HCT116 (cell line): ENCODE measurements at regions not wholly inside any gene's neighbourhood (a gene's known extent, or its start where the extent isn't known, plus 50 kb on each side); places are given as distances from the start of the nearest gene placed in this dataset.

Experiments
- ATAC-seq: fragments of 200-7000 bp; cut with Tn5 transposase; 2 replicates; pipeline ENCODE4 v1.9.1; 2020; ENCODE audit warnings: mild to moderate bottlenecking, moderate library complexity
- BruUV-seq: library from RNA; stranded (reverse); fragments of 400-500 nt; replicated peaks from 2 replicates; lab custom pipeline; 2021; lab: Mats Ljungman, UMichigan
- CTCF ChIA-PET: fragments of 300-600 bp; sonication (Branson Sonifier 250); formaldehyde crosslinking; loops from one replicate; lab custom pipeline; 2021; ENCODE audit warnings: antibody characterized with exemption; lab: Charles Lee
- POLR2A ChIA-PET: fragments of 300-600, 350-600 bp; sonication (Branson Sonifier 250); formaldehyde crosslinking; loops from one replicate; lab custom pipeline; 2021; ENCODE audit warnings: antibody characterized with exemption; lab: Charles Lee
- RAD21 ChIA-PET, 2 experiments: fragments of 300-600 bp; sonication (Branson Sonifier 250); formaldehyde crosslinking; loops; one replicate each; lab custom pipeline; 2023; ENCODE audit warnings: low total read pairs in 2 of 2; ENCODE audit not compliant: uncharacterized antibody in 2 of 2, unreplicated experiment in 2 of 2, low non-redundant PET in 1 of 2; lab: Charles Lee
- DNase-seq: peaks from one replicate; pipeline ENCODE4 v3.0.0-alpha.2; 2010; ENCODE audit warnings: low read depth, low spot score
- H2AFZ ChIP-seq: fragments of 200-600 bp; shearing (Covaris generic), sonication (generic); 2 replicates; pipeline ENCODE4 v1.6.1; 2017; ENCODE audit warnings: low read depth, mixed run types, mixed read lengths, antibody characterized with exemption, low read length; ENCODE audit not compliant: poor library complexity, severe bottlenecking
- H3K27ac ChIP-seq: 2 replicates; pipeline ENCODE4 v1.5.1; 2012; ENCODE audit warnings: low read depth, low read length
- H3K27me3 ChIP-seq: fragments of 200-600 bp; sonication (generic); 2 replicates; pipeline ENCODE4 v1.6.1; 2016; ENCODE audit warnings: mixed run types, low read length, mixed read lengths; ENCODE audit not compliant: insufficient read depth
- H3K36me3 ChIP-seq, 2 experiments: fragments of 200-500 bp in 1 of 2; fragments of 200-600 bp in 1 of 2; sonication (Bioruptor generic) in 1 of 2; sonication (generic) in 1 of 2; 2 replicates each; pipeline versions ENCODE4 v1.5.1 to v1.6.1; 2014 to 2016; ENCODE audit warnings: low read length in 2 of 2, inconsistent platforms in 1 of 2, mixed read lengths in 1 of 2, mixed run types in 1 of 2; ENCODE audit not compliant: insufficient read depth in 2 of 2, control insufficient read depth in 1 of 2
- H3K4me1 ChIP-seq, 2 experiments: fragments of 200-600 bp in 1 of 2; sonication (generic) in 1 of 2; 2 replicates each; pipeline versions ENCODE4 v1.5.1 to v1.6.1; 2012 to 2017; ENCODE audit warnings: low read length in 2 of 2, inconsistent platforms in 1 of 2, mild to moderate bottlenecking in 1 of 2, mixed read lengths in 1 of 2, mixed run types in 1 of 2, moderate library complexity in 1 of 2; ENCODE audit not compliant: insufficient read depth in 2 of 2, control insufficient read depth in 1 of 2
- H3K4me2 ChIP-seq: fragments of 200-600 bp; sonication (generic); 2 replicates; pipeline ENCODE4 v1.6.1; 2017; ENCODE audit warnings: mixed run types, low read length, mixed read lengths
- H3K4me3 ChIP-seq, 2 experiments: fragments of 200-600 bp in 1 of 2; sonication (generic) in 1 of 2; replicated peaks in 1 of 2; 2 replicates each; pipeline ENCODE4 v1.5.1; 2011 to 2016; ENCODE audit warnings: low read length in 2 of 2, control low read depth in 1 of 2, low read depth in 1 of 2, mild to moderate bottlenecking in 1 of 2, mixed read lengths in 1 of 2, mixed run types in 1 of 2
- H3K79me2 ChIP-seq: fragments of 200-600 bp; sonication (generic); 2 replicates; pipeline ENCODE4 v1.6.1; 2017; ENCODE audit warnings: mild to moderate bottlenecking, mixed run types, low read length, moderate library complexity, mixed read lengths; ENCODE audit not compliant: insufficient read depth
- H3K9ac ChIP-seq: fragments of 200-600 bp; sonication (generic); 2 replicates; pipeline ENCODE4 v1.6.1; 2016; ENCODE audit warnings: low read length, mixed read lengths
- H3K9me2 ChIP-seq: fragments of 200-600 bp; sonication (generic), shearing (Covaris generic); 2 replicates; pipeline ENCODE4 v1.6.1; 2017; ENCODE audit warnings: mixed run types, mild to moderate bottlenecking, moderate library complexity; ENCODE audit not compliant: insufficient read depth
- H3K9me3 ChIP-seq, 2 experiments: fragments of 200-500 bp in 1 of 2; fragments of 200-600 bp in 1 of 2; sonication (Bioruptor generic) in 1 of 2; sonication (generic) in 1 of 2; 2 replicates each; pipeline ENCODE4 v1.6.1; 2014 to 2017; ENCODE audit warnings: low read length in 2 of 2, mixed read lengths in 2 of 2, inconsistent platforms in 1 of 2, low read depth in 1 of 2, mild to moderate bottlenecking in 1 of 2, mixed run types in 1 of 2, moderate library complexity in 1 of 2; ENCODE audit not compliant: control insufficient read depth in 1 of 2, insufficient read depth in 1 of 2
- H4K20me1 ChIP-seq: fragments of 200-600 bp; sonication (generic), shearing (Covaris generic); 2 replicates; pipeline ENCODE4 v1.6.1; 2017; ENCODE audit warnings: mixed run types, mild to moderate bottlenecking, moderate library complexity; ENCODE audit not compliant: insufficient read depth
- ATF3 ChIP-seq: IDR thresholded peaks from 2 replicates; pipeline ENCODE4 v1.6.1; 2012
- EGR1 ChIP-seq: IDR thresholded peaks from 2 replicates; pipeline ENCODE4 v1.6.1; 2012; ENCODE audit warnings: low read depth
- EZH2phosphoT487 ChIP-seq: fragments of 200-600 bp; IDR thresholded peaks from 2 replicates; pipeline ENCODE4 v1.6.1; 2018; ENCODE audit warnings: antibody characterized with exemption, borderline replicate concordance
- FOSL1 ChIP-seq: IDR thresholded peaks from 2 replicates; pipeline ENCODE4 v1.6.1; 2012; ENCODE audit warnings: low read depth
- MAX ChIP-seq: IDR thresholded peaks from 2 replicates; pipeline ENCODE4 v1.6.1; 2012
- POLR2A ChIP-seq: IDR thresholded peaks from 2 replicates; pipeline ENCODE4 v1.7.0; 2011; ENCODE audit warnings: borderline replicate concordance; ENCODE audit not compliant: insufficient read depth, insufficient read length; ENCODE audit errors: extremely low read depth
- POLR2AphosphoS5 ChIP-seq: IDR thresholded peaks from 2 replicates; pipeline ENCODE4 v1.6.1; 2011; ENCODE audit warnings: mild to moderate bottlenecking, low read depth, low read length, moderate library complexity
- RAD21 ChIP-seq: IDR thresholded peaks from 2 replicates; pipeline ENCODE4 v1.6.1; 2012; ENCODE audit warnings: low read depth, mild to moderate bottlenecking
- SIN3A ChIP-seq: IDR thresholded peaks from 2 replicates; pipeline ENCODE4 v1.6.1; 2012; ENCODE audit warnings: low read depth
- TCF7L2 ChIP-seq: IDR thresholded peaks from 2 replicates; pipeline ENCODE4 v1.7.0; 2011; ENCODE audit warnings: borderline replicate concordance, inconsistent platforms; ENCODE audit not compliant: insufficient read depth, insufficient read length; ENCODE audit errors: extremely low read depth
- ZFX ChIP-seq: fragments of 450-650 bp; IDR thresholded peaks from 2 replicates; pipeline ENCODE4 v1.6.1; 2017
- intact Hi-C: fragments of 100-400 bp; cut with micrococcal nuclease; formaldehyde crosslinking; loops from 2 replicates; pipeline ENCODE4 v1.10.0; 2022
- TF ChIP-seq, protein P1 (sequence below): IDR thresholded peaks from 2 replicates; pipeline ENCODE4 v1.6.1; 2011; ENCODE audit warnings: mild to moderate bottlenecking, low read length, moderate library complexity; ENCODE audit not compliant: insufficient replicate concordance; ENCODE audit errors: extremely low read depth

- TF ChIP-seq POLR2A (no peak), TCF7L2 (no peak), POLR2AphosphoS5 (no peak), SIN3A (no peak), ATF3 (no peak), ZFX (no peak)
- TF ChIP-seq, protein P1, sequence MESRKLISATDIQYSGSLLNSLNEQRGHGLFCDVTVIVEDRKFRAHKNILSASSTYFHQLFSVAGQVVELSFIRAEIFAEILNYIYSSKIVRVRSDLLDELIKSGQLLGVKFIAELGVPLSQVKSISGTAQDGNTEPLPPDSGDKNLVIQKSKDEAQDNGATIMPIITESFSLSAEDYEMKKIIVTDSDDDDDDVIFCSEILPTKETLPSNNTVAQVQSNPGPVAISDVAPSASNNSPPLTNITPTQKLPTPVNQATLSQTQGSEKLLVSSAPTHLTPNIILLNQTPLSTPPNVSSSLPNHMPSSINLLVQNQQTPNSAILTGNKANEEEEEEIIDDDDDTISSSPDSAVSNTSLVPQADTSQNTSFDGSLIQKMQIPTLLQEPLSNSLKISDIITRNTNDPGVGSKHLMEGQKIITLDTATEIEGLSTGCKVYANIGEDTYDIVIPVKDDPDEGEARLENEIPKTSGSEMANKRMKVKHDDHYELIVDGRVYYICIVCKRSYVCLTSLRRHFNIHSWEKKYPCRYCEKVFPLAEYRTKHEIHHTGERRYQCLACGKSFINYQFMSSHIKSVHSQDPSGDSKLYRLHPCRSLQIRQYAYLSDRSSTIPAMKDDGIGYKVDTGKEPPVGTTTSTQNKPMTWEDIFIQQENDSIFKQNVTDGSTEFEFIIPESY, result no peak
- TF ChIP-seq, all 23 proteins: peak for 0
Observed at GRCh38 chr11:104764710-104765045, 133.6 kb downstream of the CASP12 start (continued).

GRCh38 chr11:104763930-104764709 is 134.1 kb downstream of the CASP12 start:
- DNase-seq, result no peak
- CTCF ChIA-PET, result no interaction called here
- Histone ChIP-seq H3K4me1 (no peaks in the 10 kb centered on the region), H3K4me2 (no peak overlapping the region), H3K36me3 (no peaks in the 10 kb centered on the region), H3K27ac (no peak overlapping the region), H3K27me3 (no peaks in the 10 kb centered on the region), H3K9ac (no peak overlapping the region), H3K9me2 (0 out of 2 replicates have a peak, but pooled peaks cover 2% of the 10 kb centered on the region), H3K79me2 (no peaks in the 10 kb centered on the region), H3K9me3 (no peaks in the 10 kb centered on the region), H4K20me1 (no peaks in the 10 kb centered on the region), H2AFZ (no peak overlapping the region), H3K4me3 (no peak overlapping the region)
- TF ChIP-seq RAD21 (no peak), EGR1 (no peak), FOSL1 (no peak), ZFX (no peak), EZH2phosphoT487 (no peak), MAX (no peak), POLR2A (no peak)
- TF ChIP-seq, protein P1, result no peak
- BruUV-seq, result no TSS peak
- intact Hi-C loops, result no loop called here
- POLR2A ChIA-PET, result no interaction called here
- ATAC-seq, result no peak
- RAD21 ChIA-PET, result no interaction called here
